Activated CD8-positive, alpha-beta memory T cell treated with anti-CD3 and anti-CD28 coated beads, Interleukin-2, amount 50 U/mL, for 24 hours (primary cell): ENCODE measurements at regions not wholly inside any gene's neighbourhood (a gene's known extent, or its start where the extent isn't known, plus 50 kb on each side); places are given as distances from the start of the nearest gene placed in this dataset.
"Not testable (repeated sequence)": the region's sequence is repeated elsewhere in the genome, so short reads cannot be mapped to it uniquely, and the experiment has no call there.

Source experiments
- DNase-seq: peaks from one replicate; pipeline ENCODE4 v3.0.0-alpha.2; 2020; ENCODE audit errors: extremely low read depth

DNA sequence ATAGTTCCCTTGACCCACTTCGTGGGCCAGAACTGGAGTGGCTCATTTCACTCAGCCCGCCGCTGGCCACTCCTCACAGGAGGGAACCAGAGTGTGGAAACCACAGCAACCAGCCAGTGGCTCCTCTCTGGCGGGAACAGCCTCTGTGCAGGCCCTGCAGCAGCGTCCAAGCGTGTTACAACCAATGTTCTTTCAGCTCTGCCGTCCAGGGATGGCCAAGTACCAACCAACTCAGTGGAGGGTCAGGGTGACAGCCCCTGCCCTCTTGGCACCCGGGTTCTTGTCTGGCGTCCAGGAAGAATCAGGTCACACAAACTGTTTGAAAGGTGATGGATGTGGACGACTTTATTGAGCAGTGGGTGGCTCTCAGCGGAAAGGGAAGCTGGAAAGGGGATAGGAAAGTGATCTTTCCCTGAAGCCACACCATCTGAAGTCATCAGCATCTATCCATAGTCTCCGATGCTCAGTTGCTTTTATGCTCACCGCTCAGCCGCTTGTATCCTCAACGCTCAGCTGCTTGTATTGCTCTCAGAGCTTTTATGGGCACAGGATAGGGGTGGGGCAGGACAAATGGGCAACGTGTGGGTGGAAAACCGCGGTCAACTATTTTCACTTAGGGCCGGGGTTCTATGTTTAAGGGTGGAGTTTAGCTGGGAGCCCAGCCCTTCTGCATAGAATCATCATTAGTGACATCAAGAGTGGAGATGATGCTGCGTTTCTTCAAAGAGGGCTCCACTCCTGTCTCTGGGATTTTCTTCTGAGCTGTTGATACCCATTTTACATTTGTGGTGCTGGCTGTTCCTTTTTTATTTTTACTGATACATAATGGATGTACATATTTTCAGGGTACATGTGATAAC, 250.2 kb downstream of the RRAGC start:
- DNase-seq, result no peak

DNA sequence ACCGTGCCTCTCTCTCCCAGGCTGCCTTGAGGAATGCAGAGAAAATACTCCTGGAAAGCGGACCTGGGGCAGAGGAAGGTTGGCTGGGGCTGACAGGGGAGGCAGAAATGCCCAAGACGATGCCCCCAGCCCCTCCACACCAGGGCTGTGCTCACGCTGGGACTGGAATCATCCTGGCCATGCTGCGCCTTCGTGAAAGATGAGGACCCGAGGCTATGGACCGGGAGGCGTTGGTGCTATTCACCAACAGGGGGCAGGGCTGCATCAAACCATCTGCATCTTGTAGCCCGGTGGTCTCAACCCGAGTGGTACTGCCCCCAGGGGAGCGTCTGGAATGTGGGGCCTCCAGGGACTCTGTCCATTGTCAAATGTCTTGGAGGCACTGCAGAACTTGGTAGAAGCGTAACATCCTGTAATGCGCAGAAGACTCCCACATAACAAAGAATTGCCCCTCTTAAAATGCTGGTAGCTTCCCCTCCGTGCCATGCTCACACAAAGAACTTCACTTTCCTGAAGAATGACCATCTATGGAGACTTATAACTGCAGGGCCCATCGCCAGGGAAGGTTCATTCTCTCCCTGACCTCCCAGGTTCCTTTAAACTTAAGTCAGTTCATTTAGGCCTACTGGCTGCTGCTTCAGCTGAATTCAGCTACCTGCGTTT, 251.2 kb downstream of the RRAGC start:
- no peak for DNase-seq

- DNase-seq, result no peak
Measured at GRCh38 chr1:38607526-38607925, 252.0 kb downstream of the RRAGC start.

DNA sequence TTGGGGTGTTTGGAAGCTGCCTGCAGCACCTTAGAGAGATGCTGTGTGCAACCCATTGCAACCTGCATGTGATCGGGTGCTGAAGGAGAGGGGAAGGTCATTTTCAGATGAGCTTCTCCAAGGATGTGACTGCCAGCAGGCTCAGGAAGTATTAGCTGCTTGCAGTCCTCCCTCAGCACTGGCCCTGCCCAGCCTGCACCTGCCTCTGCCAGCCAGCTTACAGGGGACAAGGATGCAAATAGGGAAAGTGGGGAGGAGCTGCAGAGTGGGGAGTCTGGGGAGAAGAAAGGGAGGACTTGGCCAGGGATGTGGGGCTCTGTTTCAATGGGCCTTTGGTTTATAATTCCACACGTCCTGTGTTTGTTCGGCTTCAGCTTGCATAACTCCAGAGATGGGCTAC, 254.5 kb downstream of the RRAGC start:
- DNase-seq, result no peak

GRCh38 chr1:38603907-38604306, 255.7 kb downstream of the RRAGC start:
- DNase-seq, result no peak

- no peak for DNase-seq
Measured at GRCh38 chr1:38600905-38601304, 258.7 kb downstream of the RRAGC start.

GRCh38 chr1:38600286-38600685, 259.3 kb downstream of the RRAGC start:
- no peak for DNase-seq

DNA sequence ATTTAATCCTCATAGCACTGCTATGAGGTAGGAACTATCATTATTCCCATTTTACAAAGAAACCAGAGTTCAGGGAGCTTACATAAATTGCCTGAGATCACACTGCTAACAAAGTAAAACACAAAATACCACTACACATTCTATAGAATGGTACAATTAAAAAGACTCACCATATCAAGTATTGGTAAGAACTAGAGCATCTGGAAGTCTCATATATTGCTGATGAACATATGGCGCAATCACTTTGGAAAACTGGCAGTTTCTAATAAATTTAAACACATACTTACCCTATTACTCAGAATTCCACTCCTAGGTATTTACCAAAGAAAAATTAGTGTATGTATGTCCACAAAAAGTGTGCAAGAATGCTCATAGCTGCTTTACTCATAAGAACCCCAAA, 261.5 kb downstream of the RRAGC start:
- DNase-seq, result no peak

DNA sequence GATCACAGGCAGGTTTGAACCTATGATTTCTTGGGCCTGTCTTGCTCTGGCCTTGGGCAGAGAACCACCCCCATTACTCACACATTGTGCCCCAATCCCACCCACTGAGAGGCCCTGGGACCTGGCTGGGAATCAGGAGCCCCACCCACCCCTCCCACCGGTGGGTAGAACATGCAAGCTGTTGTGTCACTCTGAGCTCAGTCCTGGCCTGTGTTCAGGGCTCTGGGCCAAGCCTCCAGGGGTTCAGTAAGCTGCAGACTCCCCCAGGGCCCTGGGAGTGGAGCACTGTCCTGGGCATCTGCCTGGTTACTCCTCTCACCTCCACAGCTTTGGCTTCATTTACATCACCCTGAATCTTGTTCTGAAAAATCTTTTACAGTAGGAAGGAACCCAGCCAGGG, 270.5 kb downstream of the RRAGC start:
- no peak for DNase-seq

DNA sequence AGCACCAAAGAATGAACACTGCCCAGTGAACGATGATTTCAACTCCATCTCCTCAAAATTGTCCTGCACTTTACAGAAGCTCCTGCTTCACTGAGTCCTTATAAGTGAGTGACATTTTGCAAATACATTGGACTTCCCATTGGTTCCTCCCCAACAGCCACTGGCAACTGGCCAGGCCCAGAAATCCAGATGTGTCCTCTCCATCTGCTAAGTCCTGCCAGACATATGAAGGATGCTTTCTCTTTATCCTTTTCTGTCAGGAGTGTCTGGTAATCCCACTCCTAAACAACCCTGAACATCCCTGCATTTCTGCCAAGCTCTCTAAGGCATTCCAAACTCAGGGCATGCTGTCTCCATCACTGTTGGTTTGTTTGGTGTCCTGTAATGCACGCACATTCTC, 271.8 kb downstream of the RRAGC start:
- DNase-seq, result no peak

DNA sequence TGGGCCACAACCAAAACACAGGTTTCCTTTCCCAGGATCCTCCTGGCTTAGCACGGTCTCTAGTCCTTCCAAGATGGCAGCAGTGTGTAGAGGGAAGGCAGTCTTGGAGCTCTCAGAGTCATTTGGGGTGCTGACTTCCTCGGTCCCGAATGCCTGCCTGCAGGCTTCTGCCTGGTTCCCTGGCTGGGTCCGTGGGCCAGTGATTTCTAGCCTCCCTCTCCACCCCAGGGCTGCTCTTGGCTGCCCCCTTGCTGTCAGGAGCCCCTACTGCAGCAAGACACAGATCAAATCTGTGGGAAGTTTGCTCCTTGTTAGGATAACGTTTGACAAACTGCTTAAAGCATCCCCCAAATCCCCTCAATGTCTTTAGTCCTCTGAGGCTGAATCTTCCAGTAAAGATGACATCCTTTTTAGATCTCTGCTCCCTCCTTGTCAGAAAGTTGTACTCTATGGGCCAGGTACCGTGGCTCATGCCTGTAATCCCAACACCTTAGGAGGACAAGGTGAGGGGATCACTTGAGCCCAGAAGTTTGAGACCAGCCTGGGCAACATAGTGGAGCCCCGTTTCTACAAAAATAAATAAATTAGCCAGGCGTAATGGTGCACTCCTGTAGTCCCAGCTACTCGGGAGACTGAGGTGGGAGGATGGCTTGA, 272.5 kb downstream of the RRAGC start:
- no peak for DNase-seq

GRCh38 chr1:38585971-38586370, 273.6 kb downstream of the RRAGC start:
- DNase-seq, result no peak

DNA sequence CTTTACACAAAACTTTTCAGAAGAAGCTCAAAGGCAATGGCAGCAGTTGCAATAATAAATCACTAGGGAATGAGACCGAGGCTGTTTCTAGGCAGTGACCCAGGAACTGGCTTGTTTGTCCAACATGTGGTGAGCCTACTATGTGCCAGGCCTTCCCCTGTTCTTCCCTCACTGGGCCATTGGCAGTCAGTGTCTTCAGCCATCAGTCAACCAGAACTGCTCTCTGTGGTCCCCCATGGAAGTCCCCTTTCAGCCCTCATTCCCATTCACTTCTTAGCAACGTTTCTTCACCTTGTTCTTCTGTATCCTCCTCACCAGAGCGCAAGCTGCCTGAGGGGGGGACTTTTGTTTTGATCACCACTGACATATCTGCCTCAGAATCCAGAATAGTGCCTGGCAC, 274.1 kb downstream of the RRAGC start:
- no peak for DNase-seq

DNA sequence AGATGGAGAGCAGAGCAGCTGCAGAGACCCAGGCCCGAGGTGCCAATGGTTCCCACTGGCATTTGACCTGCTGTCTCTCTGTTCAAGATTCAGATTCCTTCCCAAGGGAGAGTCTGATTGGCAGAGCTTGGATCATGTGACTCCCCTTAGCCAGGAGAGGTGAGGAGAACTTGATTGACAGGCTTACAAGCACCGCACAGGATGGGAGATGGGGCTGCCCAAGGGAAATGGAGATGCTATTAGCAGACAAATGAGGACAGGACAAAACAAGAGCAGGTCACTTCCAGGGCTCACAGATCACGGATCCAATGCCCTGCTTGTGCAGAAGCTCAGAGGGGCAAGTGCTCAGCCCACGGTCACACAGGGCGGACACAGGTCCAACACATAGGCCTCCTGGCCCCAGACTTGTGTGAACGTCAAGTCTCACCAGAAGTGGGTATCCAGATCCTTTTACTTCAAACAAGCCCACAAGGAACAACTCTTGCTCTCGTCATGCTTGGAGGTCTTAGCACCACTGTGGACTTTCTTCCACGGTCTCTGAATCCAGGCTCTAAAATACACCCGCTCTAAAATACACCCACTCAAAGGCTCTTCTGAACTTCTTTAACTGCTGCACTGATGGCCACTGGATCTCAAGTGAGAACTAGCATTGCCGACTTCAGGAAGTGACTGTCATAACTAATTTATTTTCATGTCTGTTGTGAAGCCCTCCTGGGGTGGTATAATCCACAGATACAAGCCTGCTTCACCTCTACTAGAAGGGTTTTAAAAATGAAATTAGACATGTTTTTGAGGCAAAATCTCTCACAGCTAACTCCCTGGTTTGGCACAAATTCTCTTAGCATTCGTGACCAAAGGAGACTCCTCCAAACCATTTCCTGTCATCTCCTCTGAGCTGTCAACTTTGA, 274.9 kb downstream of the RRAGC start:
- DNase-seq, result no peak

DNA sequence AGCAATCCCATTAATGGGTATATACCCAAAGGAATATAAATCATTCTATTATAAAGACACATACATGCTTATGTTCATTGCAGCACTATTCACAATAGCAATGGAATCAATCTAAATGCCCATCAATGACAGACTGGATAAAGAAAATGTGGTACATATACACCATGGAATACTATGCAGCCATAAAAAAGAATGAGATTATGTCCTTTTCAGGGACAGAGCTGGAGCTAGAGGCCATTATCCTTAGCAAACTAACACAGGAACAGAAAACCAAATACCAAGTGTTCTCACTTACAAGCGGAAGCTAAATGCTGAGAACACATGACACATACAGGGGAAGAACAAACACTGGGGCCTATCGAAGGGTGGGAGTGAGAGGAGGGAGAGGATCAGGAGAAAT, 276.3 kb downstream of the RRAGC start:
- DNase-seq, result not testable (repeated sequence)

DNA sequence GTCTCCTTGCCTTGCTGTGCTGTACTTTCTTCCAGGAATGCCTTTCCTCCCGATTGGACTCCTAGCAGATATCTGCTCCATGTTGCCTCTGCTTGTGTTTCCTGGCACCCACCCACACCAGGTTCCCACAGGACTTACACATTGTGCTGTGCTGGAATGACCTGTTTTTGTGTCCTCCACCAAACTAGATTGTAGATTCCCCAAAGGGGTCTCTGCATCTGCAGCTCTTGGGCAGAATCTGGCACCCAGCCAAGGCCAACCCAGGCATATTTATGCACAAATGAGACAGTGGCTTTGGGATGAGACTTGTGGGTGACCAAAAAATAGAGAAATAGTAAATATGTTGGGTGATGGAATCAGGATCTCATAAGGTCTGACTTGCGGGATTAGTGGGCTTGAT, 278.2 kb downstream of the RRAGC start:
- no peak for DNase-seq

- DNase-seq, result no peak
Measured at GRCh38 chr1:38580594-38580993, 279.0 kb downstream of the RRAGC start.

GRCh38 chr1:38579056-38579455, 280.5 kb downstream of the RRAGC start:
- DNase-seq, result no peak

GRCh38 chr1:38578271-38578951, 281.2 kb downstream of the RRAGC start:
- no peak for DNase-seq

GRCh38 chr1:38577937-38578270, 281.7 kb downstream of the RRAGC start:
- no peak for DNase-seq

DNA sequence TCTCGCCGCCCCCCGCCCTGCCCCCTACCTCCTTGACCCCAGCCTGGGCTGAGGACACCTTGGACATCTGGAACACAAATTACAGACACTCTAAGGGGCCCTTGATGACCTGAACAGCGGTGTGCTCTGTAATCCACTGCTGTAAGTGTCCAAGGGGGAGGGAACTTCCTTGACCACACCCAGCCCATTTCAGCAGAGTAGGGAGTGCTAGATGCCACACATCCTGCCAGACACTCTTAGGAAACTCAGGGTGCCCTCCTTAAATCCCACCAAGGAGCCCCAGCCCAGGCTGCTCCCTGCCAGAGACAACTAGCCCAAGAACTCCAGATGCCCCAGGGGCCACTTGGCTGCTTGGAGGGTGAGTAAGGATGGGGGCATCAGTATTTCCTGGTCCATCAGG, 282.2 kb downstream of the RRAGC start:
- no peak for DNase-seq
